ENCODE measurements at regions not wholly inside any gene's neighbourhood (a gene's known extent, or its start where the extent isn't known, plus 50 kb on each side); places are given as distances from the start of the nearest gene placed in this dataset.

- Histone ChIP-seq H3K27ac (ENCODE audit: low read depth, low read length) (no peak overlapping the region), H2AFZ (ENCODE audit: low read length) (no peak overlapping the region), H4K20me1 (ENCODE audit: insufficient read depth, low read length) (peaks cover 57% of the 10 kb centered on the region), H3K79me2 (ENCODE audit: insufficient read depth, low read length) (peaks cover 56% of the 10 kb centered on the region), H3K4me3 (ENCODE audit: insufficient read depth, low read length) (no peak overlapping the region), H3K9me3 (ENCODE audit: low read depth, low read length) (no peaks in the 10 kb centered on the region), H3K4me1 (ENCODE audit: insufficient read depth, low read length) (no peaks in the 10 kb centered on the region), H3K36me3 (ENCODE audit: insufficient read depth, low read length) (no peaks in the 10 kb centered on the region), H3K4me2 (ENCODE audit: insufficient read depth, low read length) (no peak overlapping the region), H3K27me3 (ENCODE audit: insufficient read depth, low read length) (no peaks in the 10 kb centered on the region)
- DNase-seq (ENCODE audit: insufficient read length, low spot score, missing footprints) = no peak
- TF ChIP-seq CTCF (IDR thresholded peaks at IDR 0.05; ENCODE audit: extremely low read depth, low read depth, low read length) = no peak
Measured at GRCh38 chr22:42194104-42194851, 63.7 kb upstream of the CYP2D6 start.

- DNase-seq (ENCODE audit: insufficient read length, low spot score, missing footprints) = no peak
- Histone ChIP-seq H3K27me3 (ENCODE audit: insufficient read depth, low read length) (no peaks in the 10 kb centered on the region), H2AFZ (ENCODE audit: low read length) (no peak overlapping the region), H3K4me2 (ENCODE audit: insufficient read depth, low read length) (no peak overlapping the region), H3K36me3 (ENCODE audit: insufficient read depth, low read length) (no peaks in the 10 kb centered on the region), H4K20me1 (ENCODE audit: insufficient read depth, low read length) (peaks cover 68% of the 10 kb centered on the region), H3K4me3 (ENCODE audit: insufficient read depth, low read length) (no peak overlapping the region), H3K4me1 (ENCODE audit: insufficient read depth, low read length) (no peaks in the 10 kb centered on the region), H3K27ac (ENCODE audit: low read depth, low read length) (no peak overlapping the region), H3K9me3 (ENCODE audit: low read depth, low read length) (no peaks in the 10 kb centered on the region), H3K79me2 (ENCODE audit: insufficient read depth, low read length) (peaks cover 60% of the 10 kb centered on the region)
- TF ChIP-seq CTCF (IDR thresholded peaks at IDR 0.05; ENCODE audit: extremely low read depth, low read depth, low read length) = no peak
Measured at GRCh38 chr22:42192547-42192946, 61.9 kb upstream of the CYP2D6 start.

- no peaks in the 10 kb centered on the region for H3K9me3 ChIP-seq (ENCODE audit: low read depth, low read length)
- no peak overlapping the region for H2AFZ ChIP-seq (ENCODE audit: low read length)
- peaks cover 57% of the 10 kb centered on the region for H3K79me2 ChIP-seq (ENCODE audit: insufficient read depth, low read length)
- DNase-seq (ENCODE audit: insufficient read length, low spot score, missing footprints) = no peak
- peaks cover 75% of the 10 kb centered on the region for H4K20me1 ChIP-seq (ENCODE audit: insufficient read depth, low read length)
- H3K4me3 ChIP-seq (ENCODE audit: insufficient read depth, low read length) = no peak overlapping the region
- no peak for TF ChIP-seq CTCF (IDR thresholded peaks at IDR 0.05; ENCODE audit: extremely low read depth, low read depth, low read length)
- no peaks in the 10 kb centered on the region for H3K36me3 ChIP-seq (ENCODE audit: insufficient read depth, low read length)
- no peak overlapping the region for H3K4me2 ChIP-seq (ENCODE audit: insufficient read depth, low read length)
- no peaks in the 10 kb centered on the region for H3K4me1 ChIP-seq (ENCODE audit: insufficient read depth, low read length)
- no peak overlapping the region for H3K27ac ChIP-seq (ENCODE audit: low read depth, low read length)
- no peaks in the 10 kb centered on the region for H3K27me3 ChIP-seq (ENCODE audit: insufficient read depth, low read length)
Measured at GRCh38 chr22:42190274-42190673, 59.7 kb upstream of the CYP2D6 start.

- no peak for DNase-seq (ENCODE audit: insufficient read length, low spot score, missing footprints)
- no peaks in the 10 kb centered on the region for H3K36me3 ChIP-seq (ENCODE audit: insufficient read depth, low read length)
- no peak overlapping the region for H3K4me2 ChIP-seq (ENCODE audit: insufficient read depth, low read length)
- no peaks in the 10 kb centered on the region for H3K27me3 ChIP-seq (ENCODE audit: insufficient read depth, low read length)
- no peaks in the 10 kb centered on the region for H3K4me1 ChIP-seq (ENCODE audit: insufficient read depth, low read length)
- H4K20me1 ChIP-seq (ENCODE audit: insufficient read depth, low read length) = peaks cover 78% of the 10 kb centered on the region
- no peak overlapping the region for H3K4me3 ChIP-seq (ENCODE audit: insufficient read depth, low read length)
- no peaks in the 10 kb centered on the region for H3K9me3 ChIP-seq (ENCODE audit: low read depth, low read length)
- no peak overlapping the region for H3K27ac ChIP-seq (ENCODE audit: low read depth, low read length)
- H3K79me2 ChIP-seq (ENCODE audit: insufficient read depth, low read length) = peaks cover 57% of the 10 kb centered on the region
- no peak overlapping the region for H2AFZ ChIP-seq (ENCODE audit: low read length)
- no peak for TF ChIP-seq CTCF (IDR thresholded peaks at IDR 0.05; ENCODE audit: extremely low read depth, low read depth, low read length)
Measured at GRCh38 chr22:42189761-42190160, 59.2 kb upstream of the CYP2D6 start.

All from osteoblast (primary cell).